Transverse colon (tissue), 4 donors: ENCODE measurements at regions not wholly inside any gene's neighbourhood (a gene's known extent, or its start where the extent isn't known, plus 50 kb on each side); places are given as distances from the start of the nearest gene placed in this dataset.

Experiments
- DNase-seq: peaks from one replicate; pipeline ENCODE4 v3.0.0-alpha.2; 2019
- H3K27ac ChIP-seq, 4 donors: fragments of 200-600 bp; sonication (generic); 2 replicates each; pipeline ENCODE4 v1.5.1; 2016 to 2018; ENCODE audit warnings: inconsistent platforms in 4 of 4
- H3K27me3 ChIP-seq: fragments of 200-600 bp; sonication (generic); 2 replicates; pipeline ENCODE4 v1.5.1; 2017; ENCODE audit warnings: inconsistent platforms
- H3K36me3 ChIP-seq, 4 donors: fragments of 200-600 bp; sonication (generic); 2 replicates each; pipeline ENCODE4 v1.5.1; 2017 to 2019; ENCODE audit warnings: inconsistent platforms in 4 of 4
- H3K4me1 ChIP-seq, 4 donors: fragments of 200-600 bp; sonication (generic); 2 replicates each; pipeline ENCODE4 v1.5.1; 2017 to 2020; ENCODE audit warnings: inconsistent platforms in 4 of 4
- H3K4me3 ChIP-seq, 4 donors: fragments of 200-600 bp; sonication (generic); 1 replicate in 1 of 4; 2 replicates in 3 of 4; pipeline versions ENCODE4 v1.5.1 to v1.6.1; 2017 to 2019; ENCODE audit warnings: inconsistent platforms in 4 of 4
- H3K9me3 ChIP-seq, 2 donors: fragments of 200-600 bp; sonication (generic); 2 replicates each; pipeline ENCODE4 v1.5.1; 2017 to 2019; ENCODE audit warnings: inconsistent platforms in 2 of 2
- EP300 ChIP-seq: sonication (generic); formaldehyde crosslinking; IDR thresholded peaks from one replicate; pipeline ENCODE4 v1.6.1; 2017; ENCODE audit warnings: antibody characterized with exemption, low read depth
- POLR2A ChIP-seq: fragments of 450-650 bp; IDR thresholded peaks from one replicate; pipeline ENCODE4 v1.6.1; 2016; ENCODE audit warnings: antibody characterized with exemption, mild to moderate bottlenecking, moderate library complexity
- POLR2AphosphoS5 ChIP-seq, 3 donors: sonication (generic); formaldehyde crosslinking; IDR thresholded peaks; one replicate each; pipeline ENCODE4 v1.6.1; 2016; ENCODE audit warnings: antibody characterized with exemption in 3 of 3
- WGBS, 2 donors: methylation state at CpG; one replicate each; pipeline ENCODE4 v1.1.5; 2018; ENCODE audit warnings: low coverage in 1 of 2; 5-methylcytosine and 5-hydroxymethylcytosine counted together
- in situ Hi-C, 4 donors: fragments of 200-750 bp; cut with MboI; loops; one replicate each; pipeline versions ENCODE4 v1.15.0 to v1.15.1; 2017; ENCODE audit warnings: low sequenced_read_pairs in 3 of 4, low pct_ligation_motif_present in 1 of 4, low pct_unique_long_range_greater_than_20kb in 1 of 4
- intact Hi-C: fragments of 100-400 bp; cut with DNase I; formaldehyde crosslinking; loops from one replicate; pipeline ENCODE4 v1.15.1; 2023; ENCODE audit warnings: low total_unique reads
- TF ChIP-seq, protein P1 (sequence below), 5 experiments: fragments of 200-600 bp in 3 of 5; fragments of 450-650 bp in 2 of 5; sonication (generic) in 3 of 5; IDR thresholded peaks; 1 replicate in 2 of 5; 2 replicates in 3 of 5; pipeline ENCODE4 v1.5.1; 2016 to 2017; ENCODE audit warnings: antibody characterized with exemption in 5 of 5, inconsistent platforms in 3 of 5, mild to moderate bottlenecking in 2 of 5, moderate library complexity in 1 of 5

GRCh38 chr2:41498781-41499180, 549.0 kb upstream of the PKDCC start:
- Histone ChIP-seq H3K4me1 (no peaks in the 10 kb centered on the region), H3K36me3 (no peaks in the 10 kb centered on the region), H3K27ac (no peak overlapping the region), H3K4me3 (no peak overlapping the region), H3K27me3 (no peaks in the 10 kb centered on the region), H3K9me3 (peaks cover 42 to 57% of the 10 kb centered on the region in 2 donors)
- TF ChIP-seq, protein P1, sequence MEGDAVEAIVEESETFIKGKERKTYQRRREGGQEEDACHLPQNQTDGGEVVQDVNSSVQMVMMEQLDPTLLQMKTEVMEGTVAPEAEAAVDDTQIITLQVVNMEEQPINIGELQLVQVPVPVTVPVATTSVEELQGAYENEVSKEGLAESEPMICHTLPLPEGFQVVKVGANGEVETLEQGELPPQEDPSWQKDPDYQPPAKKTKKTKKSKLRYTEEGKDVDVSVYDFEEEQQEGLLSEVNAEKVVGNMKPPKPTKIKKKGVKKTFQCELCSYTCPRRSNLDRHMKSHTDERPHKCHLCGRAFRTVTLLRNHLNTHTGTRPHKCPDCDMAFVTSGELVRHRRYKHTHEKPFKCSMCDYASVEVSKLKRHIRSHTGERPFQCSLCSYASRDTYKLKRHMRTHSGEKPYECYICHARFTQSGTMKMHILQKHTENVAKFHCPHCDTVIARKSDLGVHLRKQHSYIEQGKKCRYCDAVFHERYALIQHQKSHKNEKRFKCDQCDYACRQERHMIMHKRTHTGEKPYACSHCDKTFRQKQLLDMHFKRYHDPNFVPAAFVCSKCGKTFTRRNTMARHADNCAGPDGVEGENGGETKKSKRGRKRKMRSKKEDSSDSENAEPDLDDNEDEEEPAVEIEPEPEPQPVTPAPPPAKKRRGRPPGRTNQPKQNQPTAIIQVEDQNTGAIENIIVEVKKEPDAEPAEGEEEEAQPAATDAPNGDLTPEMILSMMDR (IDR thresholded peaks at IDR 0.05): no peak
- TF ChIP-seq POLR2A (no peak), EP300 (no peak), POLR2AphosphoS5 (IDR thresholded peaks at IDR 0.05) (no peak)
- no peak for DNase-seq
- in situ Hi-C loops (no loop called here), intact Hi-C loops (no loop called here)
- WGBS, 2 donors: 84 to 86% methylated on average over 1 to 3 of the region's 3 CpGs

GRCh38 chr2:41500895-41501294, 546.9 kb upstream of the PKDCC start:
- WGBS, 2 donors: 81 to 90% methylated on average over 2 of the region's 2 CpGs
- in situ Hi-C loops: no loop called here
- peaks cover 22 to 36% of the 10 kb centered on the region in 2 donors for H3K9me3 ChIP-seq

GRCh38 chr2:41502752-41503151, 545.1 kb upstream of the PKDCC start:
- DNase-seq: no peak
- TF ChIP-seq POLR2A (no peak), POLR2AphosphoS5 (IDR thresholded peaks at IDR 0.05) (no peak), EP300 (no peak)
- TF ChIP-seq, protein P1 (IDR thresholded peaks at IDR 0.05): no peak
- Histone ChIP-seq H3K27ac (no peak overlapping the region), H3K4me3 (no peak overlapping the region), H3K27me3 (no peaks in the 10 kb centered on the region), H3K36me3 (no peaks in the 10 kb centered on the region), H3K4me1 (no peaks in the 10 kb centered on the region), H3K9me3 (peaks cover 4 to 19% of the 10 kb centered on the region in 2 donors)
- in situ Hi-C loops: no loop called here
- intact Hi-C loops: no loop called here
- 33 to 67% methylated on average over 1 of the region's 1 CpG for WGBS, 2 donors

More at GRCh38 chr2:41500895-41501294, 546.9 kb upstream of the PKDCC start:
- Histone ChIP-seq H3K4me1 (no peaks in the 10 kb centered on the region), H3K27ac (no peak overlapping the region), H3K27me3 (no peaks in the 10 kb centered on the region), H3K36me3 (no peaks in the 10 kb centered on the region), H3K4me3 (no peak overlapping the region)
- no peak for DNase-seq
- TF ChIP-seq POLR2A: no peak
- TF ChIP-seq EP300: no peak
- TF ChIP-seq POLR2AphosphoS5 (IDR thresholded peaks at IDR 0.05): no peak
- TF ChIP-seq, protein P1 (IDR thresholded peaks at IDR 0.05): no peak
- intact Hi-C loops: no loop called here

GRCh38 chr2:41504532-41504931, 543.3 kb upstream of the PKDCC start:
- 61 to 71% methylated on average over 2 of the region's 2 CpGs for WGBS, 2 donors
- in situ Hi-C loops (no loop called here), intact Hi-C loops (no loop called here)
- H3K4me1 ChIP-seq: no peaks in the 10 kb centered on the region
- H3K27ac ChIP-seq: no peak overlapping the region
- H3K27me3 ChIP-seq: no peaks in the 10 kb centered on the region
- no peak overlapping the region for H3K4me3 ChIP-seq
- H3K36me3 ChIP-seq: no peaks in the 10 kb centered on the region
- no peak for TF ChIP-seq POLR2AphosphoS5 (IDR thresholded peaks at IDR 0.05)
- no peak for TF ChIP-seq EP300
- TF ChIP-seq, protein P1 (IDR thresholded peaks at IDR 0.05): no peak
- TF ChIP-seq POLR2A: no peak
- peaks cover 0 to 14% of the 10 kb centered on the region in 2 donors for H3K9me3 ChIP-seq
- DNase-seq: no peak
